Transverse colon (tissue), 4 donors: ENCODE measurements at regions not wholly inside any gene's neighbourhood (a gene's known extent, or its start where the extent isn't known, plus 50 kb on each side); places are given as distances from the start of the nearest gene placed in this dataset.

Source experiments
- DNase-seq: peaks from one replicate; pipeline ENCODE4 v3.0.0-alpha.2; 2019
- H3K27ac ChIP-seq, 4 donors: fragments of 200-600 bp; sonication (generic); 2 replicates each; pipeline ENCODE4 v1.5.1; 2016 to 2018; ENCODE audit warnings: inconsistent platforms in 4 of 4
- H3K27me3 ChIP-seq: fragments of 200-600 bp; sonication (generic); 2 replicates; pipeline ENCODE4 v1.5.1; 2017; ENCODE audit warnings: inconsistent platforms
- H3K36me3 ChIP-seq, 4 donors: fragments of 200-600 bp; sonication (generic); 2 replicates each; pipeline ENCODE4 v1.5.1; 2017 to 2019; ENCODE audit warnings: inconsistent platforms in 4 of 4
- H3K4me1 ChIP-seq, 4 donors: fragments of 200-600 bp; sonication (generic); 2 replicates each; pipeline ENCODE4 v1.5.1; 2017 to 2020; ENCODE audit warnings: inconsistent platforms in 4 of 4
- H3K4me3 ChIP-seq, 4 donors: fragments of 200-600 bp; sonication (generic); 1 replicate in 1 of 4; 2 replicates in 3 of 4; pipeline versions ENCODE4 v1.5.1 to v1.6.1; 2017 to 2019; ENCODE audit warnings: inconsistent platforms in 4 of 4
- H3K9me3 ChIP-seq, 2 donors: fragments of 200-600 bp; sonication (generic); 2 replicates each; pipeline ENCODE4 v1.5.1; 2017 to 2019; ENCODE audit warnings: inconsistent platforms in 2 of 2
- CTCF ChIP-seq, 5 experiments: fragments of 200-600 bp in 3 of 5; fragments of 450-650 bp in 2 of 5; sonication (generic) in 3 of 5; IDR thresholded peaks; 1 replicate in 2 of 5; 2 replicates in 3 of 5; pipeline ENCODE4 v1.5.1; 2016 to 2017; ENCODE audit warnings: antibody characterized with exemption in 5 of 5, inconsistent platforms in 3 of 5, mild to moderate bottlenecking in 2 of 5, moderate library complexity in 1 of 5
- EP300 ChIP-seq: sonication (generic); formaldehyde crosslinking; IDR thresholded peaks from one replicate; pipeline ENCODE4 v1.6.1; 2017; ENCODE audit warnings: antibody characterized with exemption, low read depth
- POLR2A ChIP-seq: fragments of 450-650 bp; IDR thresholded peaks from one replicate; pipeline ENCODE4 v1.6.1; 2016; ENCODE audit warnings: antibody characterized with exemption, mild to moderate bottlenecking, moderate library complexity
- POLR2AphosphoS5 ChIP-seq, 3 donors: sonication (generic); formaldehyde crosslinking; IDR thresholded peaks; one replicate each; pipeline ENCODE4 v1.6.1; 2016; ENCODE audit warnings: antibody characterized with exemption in 3 of 3
- WGBS, 2 donors: methylation state at CpG; one replicate each; pipeline ENCODE4 v1.1.5; 2018; ENCODE audit warnings: low coverage in 1 of 2; 5-methylcytosine and 5-hydroxymethylcytosine counted together
- in situ Hi-C, 4 donors: fragments of 200-750 bp; cut with MboI; loops; one replicate each; pipeline versions ENCODE4 v1.15.0 to v1.15.1; 2017; ENCODE audit warnings: low sequenced_read_pairs in 3 of 4, low pct_ligation_motif_present in 1 of 4, low pct_unique_long_range_greater_than_20kb in 1 of 4
- intact Hi-C: fragments of 100-400 bp; cut with DNase I; formaldehyde crosslinking; loops from one replicate; pipeline ENCODE4 v1.15.1; 2023; ENCODE audit warnings: low total_unique reads

- no peak for DNase-seq
- in situ Hi-C loops (no loop called here), intact Hi-C loops (no loop called here)
Measured at GRCh38 chr18:24761765-24762164, 301.3 kb downstream of the HRH4 start.

GRCh38 chr18:24762511-24762910 lies 302.1 kb downstream of the HRH4 start:
- H3K36me3 ChIP-seq: no peaks in the 10 kb centered on the region
- TF ChIP-seq POLR2AphosphoS5 (IDR thresholded peaks at IDR 0.05) (no peak), CTCF (IDR thresholded peaks at IDR 0.05) (no peak), EP300 (no peak), POLR2A (no peak)
- intact Hi-C loops (no loop called here), in situ Hi-C loops (no loop called here)
- no peak overlapping the region for H3K4me3 ChIP-seq
- H3K27me3 ChIP-seq: no peaks in the 10 kb centered on the region
- 63 to 69% methylated on average over 1 of the region's 1 CpG for WGBS, 2 donors
- H3K27ac ChIP-seq: no peak overlapping the region
- peaks cover 0 to 5% of the 10 kb centered on the region in 2 donors for H3K9me3 ChIP-seq
- H3K4me1 ChIP-seq: no peaks in the 10 kb centered on the region
- no peak for DNase-seq

More at GRCh38 chr18:24761765-24762164, 301.3 kb downstream of the HRH4 start:
- Histone ChIP-seq H3K36me3 (no peaks in the 10 kb centered on the region), H3K27me3 (no peaks in the 10 kb centered on the region), H3K4me1 (no peaks in the 10 kb centered on the region), H3K27ac (no peak overlapping the region), H3K9me3 (peaks cover 0 to 5% of the 10 kb centered on the region in 2 donors), H3K4me3 (no peak overlapping the region)
- TF ChIP-seq POLR2A (no peak), EP300 (no peak), POLR2AphosphoS5 (IDR thresholded peaks at IDR 0.05) (no peak), CTCF (IDR thresholded peaks at IDR 0.05) (no peak)

GRCh38 chr18:24763765-24764513 lies 303.5 kb downstream of the HRH4 start:
- TF ChIP-seq CTCF (IDR thresholded peaks at IDR 0.05): no peak
- no peak for TF ChIP-seq EP300
- no peak for TF ChIP-seq POLR2A
- TF ChIP-seq POLR2AphosphoS5 (IDR thresholded peaks at IDR 0.05): no peak
- WGBS, 2 donors: 17 to 60% methylated on average over 1 to 6 of the region's 6 CpGs
- H3K4me3 ChIP-seq: no peak overlapping the region
- no peaks in the 10 kb centered on the region for H3K36me3 ChIP-seq
- in situ Hi-C loops (no loop called here), intact Hi-C loops (no loop called here)
- H3K27me3 ChIP-seq: no peaks in the 10 kb centered on the region
- H3K27ac ChIP-seq: no peak overlapping the region
- peaks cover 0 to 5% of the 10 kb centered on the region in 2 donors for H3K9me3 ChIP-seq
- no peaks in the 10 kb centered on the region for H3K4me1 ChIP-seq
- no peak for DNase-seq

- Histone ChIP-seq H3K4me1 (no peaks in the 10 kb centered on the region), H3K4me3 (no peak overlapping the region), H3K9me3 (peaks cover 0 to 5% of the 10 kb centered on the region in 2 donors), H3K27me3 (no peaks in the 10 kb centered on the region), H3K36me3 (no peaks in the 10 kb centered on the region), H3K27ac (no peak overlapping the region)
- intact Hi-C loops: no loop called here
- 81 to 86% methylated on average over 5 of the region's 5 CpGs for WGBS, 2 donors
- no peak for DNase-seq
- in situ Hi-C loops: no loop called here
- no peak for TF ChIP-seq POLR2AphosphoS5 (IDR thresholded peaks at IDR 0.05)
Measured at GRCh38 chr18:24764766-24765165, 304.3 kb downstream of the HRH4 start.

- Histone ChIP-seq H3K27ac (no peak overlapping the region), H3K9me3 (peaks cover 0 to 4% of the 10 kb centered on the region in 2 donors), H3K36me3 (no peaks in the 10 kb centered on the region), H3K27me3 (no peaks in the 10 kb centered on the region), H3K4me3 (no peak overlapping the region), H3K4me1 (no peaks in the 10 kb centered on the region)
- TF ChIP-seq POLR2AphosphoS5 (IDR thresholded peaks at IDR 0.05) (no peak), POLR2A (no peak), CTCF (IDR thresholded peaks at IDR 0.05) (no peak), EP300 (no peak)
- WGBS, 2 donors: 58 to 67% methylated on average over 1 of the region's 1 CpG
- no peak for DNase-seq
- intact Hi-C loops (no loop called here), in situ Hi-C loops (no loop called here)
Measured at GRCh38 chr18:24766376-24766775, 305.9 kb downstream of the HRH4 start.
